HG03432 (cell line): ENCODE measurements at regions not wholly inside any gene's neighbourhood (a gene's known extent, or its start where the extent isn't known, plus 50 kb on each side); places are given as distances from the start of the nearest gene placed in this dataset.

Source experiments
- ATAC-seq: cut with Tn5 transposase; IDR thresholded peaks from one replicate; pipeline ENCODE4 v1.9.1; 2021; ENCODE audit warnings: mild to moderate bottlenecking, moderate library complexity; ENCODE audit not compliant: unreplicated experiment

- peak; percentile 89 for ATAC-seq
Observed at GRCh38 chr18:26621161-26622026, 73.0 kb upstream of the KCTD1 start.

GRCh38 chr18:26619350-26619749 is 71.0 kb upstream of the KCTD1 start:
- no peak for ATAC-seq

- ATAC-seq = no peak
Observed at GRCh38 chr18:26618135-26618534, 69.8 kb upstream of the KCTD1 start.

- no peak for ATAC-seq
Observed at GRCh38 chr18:26617151-26617554, 68.8 kb upstream of the KCTD1 start.

GRCh38 chr18:26614374-26614773 is 66.0 kb upstream of the KCTD1 start:
- ATAC-seq = no peak
